ENCODE measurements at regions not wholly inside any gene's neighbourhood (a gene's known extent, or its start where the extent isn't known, plus 50 kb on each side); places are given as distances from the start of the nearest gene placed in this dataset.

- Mint-ChIP-seq H3K9me3 (ENCODE audit: unreplicated experiment) (no peaks in the 10 kb centered on the region), H3K4me1 (ENCODE audit: low read depth, unreplicated experiment) (no peaks in the 10 kb centered on the region), H3K4me3 (ENCODE audit: unreplicated experiment) (no peak overlapping the region), H3K36me3 (ENCODE audit: low read depth, unreplicated experiment) (no peaks in the 10 kb centered on the region), H3K27ac (ENCODE audit: unreplicated experiment) (no peak overlapping the region), H3K27me3 (ENCODE audit: low read depth, unreplicated experiment) (peaks cover 6% of the 10 kb centered on the region)
- Histone ChIP-seq H3K27ac (ENCODE audit: low read depth, low read length) (no peak overlapping the region), H2AFZ (ENCODE audit: low read depth, low read length) (no peak overlapping the region), H3K4me3 (ENCODE audit: insufficient read depth, low read depth, low read length) (no peak overlapping the region), H3K4me2 (ENCODE audit: low read length) (no peak overlapping the region), H3K36me3 (ENCODE audit: insufficient read depth, low read length) (no peaks in the 10 kb centered on the region), H3K9ac (ENCODE audit: low read length) (no peak overlapping the region), H4K20me1 (ENCODE audit: insufficient read depth, low read length) (no peaks in the 10 kb centered on the region), H3K9me3 (ENCODE audit: insufficient read depth, low read depth, low read length) (no peaks in the 10 kb centered on the region), H3K79me2 (ENCODE audit: insufficient read depth, low read length) (no peaks in the 10 kb centered on the region), H3K4me1 (ENCODE audit: insufficient read depth, low read length) (no peaks in the 10 kb centered on the region), H3K27me3 (ENCODE audit: insufficient read depth, low read length) (no peaks in the 10 kb centered on the region)
- no peak for TF ChIP-seq EZH2 (IDR thresholded peaks at IDR 0.05; ENCODE audit: insufficient read depth, low read length)
- TF ChIP-seq CTCF (IDR thresholded peaks at IDR 0.05; ENCODE audit: insufficient read depth, low read depth, low read length): no peak
- no peak for FAIRE-seq
- no peak for DNase-seq (ENCODE audit: low read depth)
Measured at GRCh38 chr20:12827816-12828385, 180.9 kb upstream of the SPTLC3 start.

- no peak overlapping the region for H3K4me2 ChIP-seq (ENCODE audit: low read length)
- no peak for FAIRE-seq
- Mint-ChIP-seq H3K36me3 (ENCODE audit: low read depth, unreplicated experiment) (no peaks in the 10 kb centered on the region), H3K27ac (ENCODE audit: unreplicated experiment) (no peak overlapping the region), H3K4me1 (ENCODE audit: low read depth, unreplicated experiment) (peaks cover 3% of the 10 kb centered on the region), H3K9me3 (ENCODE audit: unreplicated experiment) (no peaks in the 10 kb centered on the region), H3K27me3 (ENCODE audit: low read depth, unreplicated experiment) (peaks cover 2% of the 10 kb centered on the region), H3K4me3 (ENCODE audit: unreplicated experiment) (no peak overlapping the region)
- H3K36me3 ChIP-seq (ENCODE audit: insufficient read depth, low read length): no peaks in the 10 kb centered on the region
- H3K9me3 ChIP-seq (ENCODE audit: insufficient read depth, low read depth, low read length): no peaks in the 10 kb centered on the region
- no peaks in the 10 kb centered on the region for H3K79me2 ChIP-seq (ENCODE audit: insufficient read depth, low read length)
- DNase-seq (ENCODE audit: low read depth): no peak
- H4K20me1 ChIP-seq (ENCODE audit: insufficient read depth, low read length): no peaks in the 10 kb centered on the region
- H3K4me3 ChIP-seq (ENCODE audit: insufficient read depth, low read depth, low read length): no peak overlapping the region
- no peaks in the 10 kb centered on the region for H3K4me1 ChIP-seq (ENCODE audit: insufficient read depth, low read length)
- no peak overlapping the region for H3K9ac ChIP-seq (ENCODE audit: low read length)
- H3K27ac ChIP-seq (ENCODE audit: low read depth, low read length): no peak overlapping the region
- H3K27me3 ChIP-seq (ENCODE audit: insufficient read depth, low read length): no peaks in the 10 kb centered on the region
- TF ChIP-seq EZH2 (IDR thresholded peaks at IDR 0.05; ENCODE audit: insufficient read depth, low read length): no peak
- no peak overlapping the region for H2AFZ ChIP-seq (ENCODE audit: low read depth, low read length)
Measured at GRCh38 chr20:12829170-12829569, 179.6 kb upstream of the SPTLC3 start.

- no peaks in the 10 kb centered on the region for H3K36me3 ChIP-seq (ENCODE audit: insufficient read depth, low read length)
- no peak overlapping the region for H3K27ac Mint-ChIP-seq (ENCODE audit: unreplicated experiment)
- no peak overlapping the region for H3K4me3 Mint-ChIP-seq (ENCODE audit: unreplicated experiment)
- H3K27me3 ChIP-seq (ENCODE audit: insufficient read depth, low read length): no peaks in the 10 kb centered on the region
- H3K4me3 ChIP-seq (ENCODE audit: insufficient read depth, low read depth, low read length): no peak overlapping the region
- H3K4me1 ChIP-seq (ENCODE audit: insufficient read depth, low read length): no peaks in the 10 kb centered on the region
- peaks cover 26% of the 10 kb centered on the region for H3K4me1 Mint-ChIP-seq (ENCODE audit: low read depth, unreplicated experiment)
- H3K4me2 ChIP-seq (ENCODE audit: low read length): no peak overlapping the region
- no peak overlapping the region for H3K27ac ChIP-seq (ENCODE audit: low read depth, low read length)
- DNase-seq (ENCODE audit: low read depth) (no peak), FAIRE-seq (no peak)
- H3K27me3 Mint-ChIP-seq (ENCODE audit: low read depth, unreplicated experiment): no peaks in the 10 kb centered on the region
- no peaks in the 10 kb centered on the region for H3K9me3 ChIP-seq (ENCODE audit: insufficient read depth, low read depth, low read length)
- no peaks in the 10 kb centered on the region for H3K36me3 Mint-ChIP-seq (ENCODE audit: low read depth, unreplicated experiment)
- no peak overlapping the region for H3K9ac ChIP-seq (ENCODE audit: low read length)
- H4K20me1 ChIP-seq (ENCODE audit: insufficient read depth, low read length): no peaks in the 10 kb centered on the region
- H3K9me3 Mint-ChIP-seq (ENCODE audit: unreplicated experiment): no peaks in the 10 kb centered on the region
- H2AFZ ChIP-seq (ENCODE audit: low read depth, low read length): no peak overlapping the region
- H3K79me2 ChIP-seq (ENCODE audit: insufficient read depth, low read length): no peaks in the 10 kb centered on the region
- TF ChIP-seq EZH2 (IDR thresholded peaks at IDR 0.05; ENCODE audit: insufficient read depth, low read length) (no peak), CTCF (IDR thresholded peaks at IDR 0.05; ENCODE audit: insufficient read depth, low read depth, low read length) (no peak)
Measured at GRCh38 chr20:12833861-12834260, 174.9 kb upstream of the SPTLC3 start.
